GM18505 (cell line): ENCODE measurements at regions not wholly inside any gene's neighbourhood (a gene's known extent, or its start where the extent isn't known, plus 50 kb on each side); places are given as distances from the start of the nearest gene placed in this dataset.

Source experiments
- ATAC-seq: cut with Tn5 transposase; IDR thresholded peaks from one replicate; pipeline ENCODE4 v1.9.1; 2021; ENCODE audit not compliant: unreplicated experiment
- POLR2A ChIP-seq: IDR thresholded peaks from 4 replicates; pipeline ENCODE4 v1.6.1; 2011; ENCODE audit warnings: borderline replicate concordance; ENCODE audit not compliant: insufficient read depth, insufficient read length; ENCODE audit errors: extremely low read depth

DNA sequence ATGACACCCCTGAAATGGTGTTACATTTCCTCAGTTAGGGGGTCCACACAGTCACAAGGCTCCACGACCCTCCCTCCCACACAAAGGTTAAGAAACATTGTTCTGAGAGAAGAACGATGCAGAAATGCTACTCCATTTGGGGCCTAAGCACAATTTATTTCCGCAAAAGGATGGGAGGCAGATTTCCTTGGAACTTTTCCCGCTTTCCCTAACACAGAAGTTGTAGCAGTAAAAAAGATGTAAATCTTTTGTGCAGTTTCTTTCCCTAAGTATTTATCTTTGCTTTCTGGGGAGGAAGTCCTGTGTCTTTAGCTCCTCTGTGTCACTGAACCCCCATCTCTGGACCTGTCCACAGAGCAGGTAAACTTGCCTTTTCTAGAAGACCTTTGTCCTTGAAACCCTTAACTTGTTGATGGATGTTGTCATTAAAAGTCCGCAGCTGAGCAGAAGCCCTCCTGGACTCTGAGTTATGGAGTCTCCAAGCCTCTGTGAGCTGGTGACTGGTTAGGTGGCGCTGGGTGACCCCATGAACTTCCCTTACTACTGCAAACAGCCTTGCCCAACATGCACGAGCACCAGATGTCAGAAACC lies 67.2 kb upstream of the SHISA3 start:
- ATAC-seq: no peak
- no peak for TF ChIP-seq POLR2A

- ATAC-seq: no peak
- TF ChIP-seq POLR2A: no peak
Observed at GRCh38 chr4:42331040-42331439, 66.2 kb upstream of the SHISA3 start.

DNA sequence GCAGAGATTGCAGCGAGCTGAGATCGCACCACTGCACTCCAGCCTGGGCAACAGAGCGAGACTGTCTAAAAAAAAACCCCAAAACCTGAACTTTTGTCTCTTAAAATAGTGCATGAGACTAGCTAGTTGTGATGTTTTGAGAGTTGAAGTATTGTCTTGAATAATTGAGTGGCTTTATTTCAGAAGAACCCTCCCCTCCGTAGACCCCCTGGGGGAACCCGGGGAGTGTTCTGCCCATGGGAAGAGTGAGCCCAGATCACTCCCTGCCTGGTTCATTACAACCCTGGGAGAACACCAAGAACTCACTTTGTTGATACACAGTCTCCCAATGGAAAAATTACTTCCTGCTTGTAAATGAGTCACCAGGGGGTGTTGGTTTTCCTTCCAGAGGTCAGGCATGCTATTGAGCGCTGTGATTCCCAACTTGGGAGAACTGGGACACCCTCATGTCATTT lies 65.3 kb upstream of the SHISA3 start:
- TF ChIP-seq POLR2A: no peak
- ATAC-seq: no peak

- ATAC-seq: no peak
- no peak for TF ChIP-seq POLR2A
Observed at GRCh38 chr4:42339935-42340406, 57.3 kb upstream of the SHISA3 start.

DNA sequence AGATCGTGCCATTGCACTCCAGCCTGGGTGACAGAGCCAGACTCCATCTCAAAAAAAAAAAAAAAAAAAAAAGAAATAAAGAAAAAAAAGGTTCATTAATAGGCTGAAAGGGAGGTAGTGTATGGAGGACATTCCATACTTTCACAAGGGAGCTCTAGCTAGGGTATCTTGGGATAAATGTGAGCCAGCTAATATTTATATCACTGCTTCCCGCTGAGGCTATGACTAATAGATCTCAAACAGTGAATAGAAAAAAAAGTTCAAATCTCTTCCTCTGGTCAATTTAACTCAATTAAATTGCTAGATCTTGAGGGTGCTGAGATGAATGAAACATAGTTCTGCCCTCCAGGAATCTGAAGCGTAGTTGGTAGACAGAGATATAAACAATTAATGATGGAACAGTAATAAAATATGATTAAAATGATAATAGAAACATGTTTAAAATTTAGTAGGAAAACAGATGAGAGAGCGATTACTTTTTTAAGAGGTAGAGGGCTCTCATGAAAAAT lies 55.7 kb upstream of the SHISA3 start:
- ATAC-seq: no peak
- TF ChIP-seq POLR2A: no peak

GRCh38 chr4:42342459-42342858 lies 54.8 kb upstream of the SHISA3 start:
- ATAC-seq: no peak

DNA sequence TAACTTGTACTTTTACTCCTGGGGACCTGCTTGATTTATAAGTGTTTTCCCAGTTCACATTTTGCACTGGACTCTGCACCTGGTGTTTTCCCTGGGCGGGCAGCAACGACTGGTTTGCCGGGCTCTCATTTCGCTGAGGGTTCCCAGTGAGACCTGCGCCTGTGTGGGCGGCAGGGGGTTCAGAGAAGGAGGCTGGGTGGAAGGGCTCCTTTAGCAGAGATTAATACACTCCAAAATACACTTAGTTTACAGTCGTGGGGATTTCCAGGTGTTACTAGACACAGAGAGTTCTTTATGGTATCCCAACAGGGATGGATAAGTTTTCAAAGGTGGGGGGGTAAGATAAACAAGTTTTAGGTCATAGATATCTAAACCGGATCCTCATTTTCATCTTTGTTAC lies 53.0 kb upstream of the SHISA3 start:
- TF ChIP-seq POLR2A: no peak
- no peak for ATAC-seq

More at GRCh38 chr4:42342459-42342858, 54.8 kb upstream of the SHISA3 start:
- TF ChIP-seq POLR2A: no peak

- no peak for ATAC-seq
- TF ChIP-seq POLR2A: no peak
Observed at GRCh38 chr4:42344749-42345148, 52.5 kb upstream of the SHISA3 start.

DNA sequence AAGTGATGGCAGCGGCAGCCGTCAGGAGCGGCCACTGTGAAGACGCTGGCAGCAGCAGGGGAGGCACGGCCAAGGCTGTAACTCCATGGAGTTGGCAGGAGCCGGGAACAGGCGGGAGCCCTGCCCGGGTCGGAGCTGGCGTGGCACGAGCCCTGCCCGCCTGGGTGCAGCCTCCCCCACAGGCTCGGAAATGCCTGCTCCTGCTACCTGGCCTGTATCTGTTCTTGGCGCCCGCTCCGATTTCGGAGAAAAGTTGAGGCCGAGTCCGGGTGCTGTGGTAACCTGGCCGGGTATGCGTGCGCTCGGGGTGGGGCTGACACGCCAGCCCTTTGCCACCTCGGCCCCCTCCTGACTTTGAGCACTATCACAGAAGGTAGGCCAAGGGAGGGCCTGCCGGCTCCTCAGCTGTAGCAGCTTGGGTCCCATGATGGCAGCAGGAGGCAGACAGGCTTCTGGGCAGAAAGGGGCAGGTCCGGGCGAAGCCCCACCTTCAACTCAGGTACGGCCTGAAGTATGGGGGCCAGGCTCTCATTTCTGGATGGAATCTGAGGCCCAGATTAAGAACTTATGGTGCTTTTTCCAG lies 51.2 kb upstream of the SHISA3 start:
- ATAC-seq: no peak
- TF ChIP-seq POLR2A: no peak

- no peak for TF ChIP-seq POLR2A
- no peak for ATAC-seq
Observed at GRCh38 chr4:42347076-42347475, 50.2 kb upstream of the SHISA3 start.
